Colon (tissue), 2 donors: ENCODE measurements at regions not wholly inside any gene's neighbourhood (a gene's known extent, or its start where the extent isn't known, plus 50 kb on each side); places are given as distances from the start of the nearest gene placed in this dataset.

Source experiments
- FAIRE-seq: peaks from 2 replicates; lab custom pipeline; 2012; peaks lifted over from hg19 to GRCh38; lab: Jason Lieb, UNC
- donor health status: control.
- donor health status: control.

DNA sequence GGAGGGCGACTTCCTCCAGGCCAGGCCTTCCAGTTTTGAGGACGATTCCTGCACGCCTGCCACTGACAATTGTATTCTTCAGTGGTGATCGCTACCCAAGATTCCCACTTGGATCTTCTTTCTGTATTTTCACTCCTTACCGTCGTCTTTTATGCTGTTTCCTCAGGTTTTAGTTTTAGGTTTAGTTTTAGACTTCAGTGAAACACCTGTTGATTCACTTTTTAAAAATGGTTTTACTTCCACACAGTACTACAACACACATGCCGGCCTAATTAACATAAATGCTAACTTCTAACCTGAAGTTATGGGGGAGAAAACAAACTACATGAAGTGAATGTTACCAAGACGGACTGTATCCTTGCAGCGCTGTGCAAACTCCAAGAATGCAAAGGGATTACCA, 530.6 kb upstream of the MGMT start:
- FAIRE-seq = no peak

DNA sequence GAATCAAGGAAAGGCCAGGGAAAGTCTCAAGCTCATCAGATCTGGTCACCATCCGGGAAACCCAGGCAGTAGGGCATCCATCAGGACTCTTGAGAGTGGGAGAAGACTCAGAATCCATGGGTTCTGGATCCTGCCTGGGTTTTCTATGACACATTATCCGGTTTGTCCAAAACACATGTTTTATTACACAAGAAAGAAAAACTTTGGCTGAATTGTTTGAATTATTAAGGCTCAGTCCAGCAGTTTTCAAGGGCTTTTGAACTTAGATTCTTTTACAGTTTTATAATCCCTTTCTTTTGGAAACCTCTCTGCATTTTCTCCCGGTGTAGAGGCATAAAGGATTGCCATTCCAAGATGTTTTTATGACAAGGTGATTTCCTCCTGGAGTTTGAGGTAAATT, 528.5 kb upstream of the MGMT start:
- no peak for FAIRE-seq

DNA sequence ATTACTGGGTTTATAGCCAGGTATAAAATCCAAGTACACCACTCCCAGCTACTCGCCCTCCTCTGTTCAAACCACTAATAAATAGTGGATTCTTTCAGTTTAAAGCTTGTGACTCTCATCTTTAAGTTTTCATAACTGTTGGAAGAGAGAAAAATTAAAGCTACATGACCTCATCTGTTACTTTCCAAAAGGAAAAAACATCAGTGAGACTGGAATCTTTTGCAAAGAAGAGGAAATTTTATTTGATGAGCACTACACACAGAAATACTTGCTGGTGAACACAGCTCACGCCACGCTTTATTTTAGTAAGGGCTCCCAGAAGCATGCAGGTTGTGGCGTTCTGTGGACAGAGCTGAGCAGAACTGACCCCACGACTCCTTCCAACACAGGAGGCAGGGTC, 527.0 kb upstream of the MGMT start:
- FAIRE-seq = no peak

DNA sequence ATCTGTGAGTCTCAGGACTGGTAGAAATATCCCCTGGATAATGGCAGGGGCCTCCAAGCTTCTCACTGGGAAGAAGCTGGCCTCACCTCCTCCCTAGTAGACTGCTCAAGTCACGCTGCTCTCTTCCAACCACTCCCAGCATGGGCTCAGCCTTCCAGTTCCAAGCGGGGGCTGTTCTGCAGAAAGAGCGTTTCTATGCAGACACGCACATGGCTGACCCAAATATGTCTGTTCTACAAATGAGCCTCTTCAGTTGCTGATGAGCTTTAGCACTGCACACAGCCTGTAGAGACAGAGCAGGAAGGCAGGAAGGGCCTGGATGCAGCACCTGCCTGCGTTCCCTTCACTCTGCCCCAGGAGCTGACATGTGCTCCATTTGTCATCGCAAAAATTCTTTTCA, 523.9 kb upstream of the MGMT start:
- FAIRE-seq = no peak

DNA sequence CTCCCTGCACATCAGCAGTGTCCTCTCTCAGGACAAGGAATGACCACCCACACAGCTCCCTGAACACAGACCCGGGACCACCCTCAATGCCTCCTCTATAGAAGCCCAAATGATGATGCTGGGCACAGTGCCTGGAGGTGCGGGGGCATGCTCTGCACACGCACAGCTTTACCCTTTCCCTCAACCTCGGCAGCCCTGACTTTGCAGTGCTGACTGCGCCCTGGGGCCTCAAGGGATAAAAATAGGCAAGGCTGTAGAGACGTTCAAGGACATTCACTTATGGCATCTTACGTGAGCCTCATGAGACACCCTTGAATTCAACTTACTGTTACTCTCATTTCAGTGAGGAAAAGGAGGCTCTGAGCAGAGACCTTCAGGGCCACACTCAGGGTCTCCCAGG, 521.6 kb upstream of the MGMT start:
- FAIRE-seq = no peak

DNA sequence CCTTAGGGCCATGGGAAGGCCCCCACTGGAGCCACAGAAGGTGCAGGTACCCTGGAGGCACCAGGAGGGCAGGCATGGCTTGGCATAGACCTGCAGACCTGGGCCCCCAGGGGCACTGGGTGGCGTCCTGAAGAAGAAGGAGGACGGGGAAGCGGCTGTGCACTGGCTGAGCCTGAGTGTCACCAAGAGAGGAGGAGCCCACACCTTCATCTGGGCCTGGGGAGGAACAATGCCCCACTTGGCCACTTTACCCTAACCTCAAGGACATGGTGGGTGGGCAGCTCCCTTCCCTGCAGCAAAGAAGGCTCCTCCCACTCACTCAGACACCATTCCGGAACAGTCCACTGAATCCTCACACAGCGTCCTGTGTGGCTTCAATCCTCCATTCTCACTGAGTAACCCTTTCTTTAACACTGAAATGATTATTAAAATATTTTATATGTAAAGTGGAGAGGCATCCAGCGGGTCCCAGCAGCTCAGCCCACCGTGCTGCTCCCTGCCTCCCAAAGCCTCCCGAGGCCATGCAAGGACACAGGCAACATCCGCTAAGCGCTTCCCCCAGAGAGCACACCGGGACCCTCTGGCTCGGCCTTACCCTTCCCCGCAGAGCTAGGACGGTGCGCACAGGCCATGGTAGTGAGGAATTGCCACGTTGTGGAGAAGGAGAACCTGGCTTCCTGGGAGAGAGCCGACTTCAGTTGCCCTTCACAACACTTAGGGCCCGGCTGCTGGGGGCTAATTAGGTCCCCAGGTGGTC, 516.7 kb upstream of the MGMT start:
- no peak for FAIRE-seq

DNA sequence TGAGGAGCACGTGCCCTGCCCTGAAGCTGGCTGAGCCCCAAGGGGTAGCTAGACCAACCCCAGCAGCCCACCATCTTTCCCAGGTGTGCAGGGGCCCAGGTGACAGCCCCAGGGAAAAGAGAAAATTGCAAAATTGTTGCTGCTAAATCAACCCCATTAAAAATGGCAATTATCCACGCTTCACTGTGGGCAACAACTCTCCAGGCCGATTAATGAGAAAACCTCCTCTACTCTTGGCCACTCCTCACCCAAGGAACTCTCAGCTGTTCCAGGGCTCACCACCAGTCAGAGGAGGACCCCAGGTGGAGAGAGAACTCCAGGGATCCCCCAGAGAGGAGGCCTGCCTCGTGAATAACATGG, 516.1 kb upstream of the MGMT start:
- no peak for FAIRE-seq

DNA sequence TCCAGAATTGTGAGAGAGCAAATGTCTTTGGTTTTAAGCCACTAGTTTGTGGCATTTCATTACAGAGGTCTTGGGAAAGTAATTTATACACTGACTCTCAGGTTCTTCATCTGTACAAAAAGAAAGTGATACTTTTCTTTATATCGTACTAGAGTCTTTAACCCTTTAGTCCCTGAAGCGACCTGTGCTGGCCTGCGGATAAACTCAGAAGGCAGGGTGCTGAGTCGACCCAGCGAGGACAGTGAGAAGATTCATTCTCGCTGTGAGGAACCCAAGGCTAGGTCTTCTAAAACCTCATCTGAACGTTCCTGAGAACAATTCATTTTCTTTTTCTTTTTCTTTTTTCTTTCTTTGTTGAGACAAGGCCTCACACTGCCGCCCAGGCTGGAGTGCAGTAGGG, 514.2 kb upstream of the MGMT start:
- FAIRE-seq = no peak

DNA sequence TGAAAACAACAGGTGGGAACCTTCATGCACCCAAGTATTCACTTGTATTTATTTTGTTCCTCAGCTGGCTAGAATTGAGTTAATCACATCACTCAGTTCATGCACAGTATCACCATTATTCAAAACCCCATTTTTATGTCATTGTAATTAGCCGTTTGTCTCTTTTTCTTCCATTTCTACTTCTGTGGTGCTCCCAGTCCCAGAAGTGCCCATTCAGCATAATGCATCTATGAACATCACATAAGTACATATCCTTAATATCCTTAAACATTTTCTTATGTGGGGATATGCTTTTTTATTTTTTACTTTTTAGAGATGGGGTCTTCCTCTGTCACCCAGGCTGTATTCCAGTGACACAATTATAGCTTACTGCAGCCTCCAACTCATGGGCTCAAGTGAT, 510.9 kb upstream of the MGMT start:
- no peak for FAIRE-seq

DNA sequence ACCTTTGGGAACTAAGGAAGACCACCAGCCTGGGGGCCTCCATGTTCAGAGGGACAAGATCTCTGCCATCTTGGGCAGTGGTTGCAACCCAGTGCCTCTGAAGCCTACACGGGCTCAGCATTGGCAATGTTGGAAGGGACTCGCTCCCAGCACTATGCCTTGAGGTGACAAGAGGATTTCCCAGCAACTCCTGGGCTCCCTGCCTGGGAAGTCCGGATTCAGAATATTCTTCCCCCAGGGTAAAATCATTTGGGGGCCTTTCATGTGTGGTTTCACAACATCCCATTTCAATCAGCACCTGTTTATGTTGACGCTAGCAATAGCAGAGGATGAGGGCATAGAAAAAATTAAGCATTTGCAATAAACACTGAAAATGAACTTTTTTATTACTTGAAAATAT, 509.8 kb upstream of the MGMT start:
- no peak for FAIRE-seq

DNA sequence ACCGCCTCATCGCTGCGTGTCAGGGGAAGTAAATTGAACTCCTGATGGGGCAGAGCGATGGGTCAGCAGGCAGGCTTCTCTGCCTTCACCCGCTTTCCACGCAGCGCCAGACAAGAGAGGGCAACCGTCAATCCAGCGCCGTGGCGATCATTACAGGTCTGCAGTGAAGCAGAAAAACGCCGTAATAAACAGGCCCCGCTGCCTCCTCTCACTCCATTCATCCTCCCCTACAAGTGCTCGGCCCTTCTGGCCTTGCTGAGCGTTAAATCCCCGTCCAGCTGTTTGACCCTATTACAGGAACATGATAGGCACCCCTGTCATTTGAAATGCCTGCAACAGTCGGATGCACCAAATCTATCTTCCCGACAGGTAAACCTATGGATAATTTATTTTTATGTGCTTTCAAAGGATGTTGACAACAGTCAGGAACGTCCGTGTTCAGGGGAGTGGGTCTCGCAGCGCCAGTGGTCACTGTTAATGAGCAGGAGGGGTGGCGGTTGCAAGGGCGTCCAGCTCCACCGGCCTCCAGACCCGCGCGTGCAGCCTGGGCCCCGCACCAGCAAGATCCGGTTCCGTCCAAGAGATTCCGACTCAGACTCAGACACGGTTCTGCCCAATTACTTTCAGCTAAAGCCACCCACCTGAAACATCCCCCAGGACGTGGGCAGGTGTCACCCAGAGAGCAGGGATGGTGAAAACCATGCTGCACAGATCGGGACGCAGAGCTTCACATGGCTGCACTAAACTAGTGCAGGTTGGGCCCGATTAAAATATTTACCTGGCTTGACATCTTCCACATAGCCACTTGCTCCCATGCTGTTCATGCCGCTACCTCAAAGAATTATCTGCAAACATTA, 508.0 kb upstream of the MGMT start:
- FAIRE-seq = no peak

DNA sequence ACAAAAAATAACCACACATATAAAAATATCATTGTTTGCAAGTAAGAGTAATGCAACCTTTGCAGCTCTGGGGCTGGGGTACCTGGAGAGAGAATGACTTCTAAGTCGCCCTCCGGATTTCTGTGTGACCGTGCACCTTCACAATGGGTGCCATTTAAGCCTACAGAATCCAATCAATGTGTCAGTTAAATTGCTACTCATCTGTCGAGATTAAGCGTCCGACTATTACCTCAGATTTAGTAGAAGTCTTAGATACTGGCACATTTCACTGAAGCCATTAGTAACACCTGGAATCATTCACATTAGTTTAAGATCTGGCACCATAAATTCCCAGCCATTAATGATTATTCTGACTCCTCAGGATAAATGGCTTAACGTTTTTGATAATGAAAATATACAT, 507.3 kb upstream of the MGMT start:
- no peak for FAIRE-seq

DNA sequence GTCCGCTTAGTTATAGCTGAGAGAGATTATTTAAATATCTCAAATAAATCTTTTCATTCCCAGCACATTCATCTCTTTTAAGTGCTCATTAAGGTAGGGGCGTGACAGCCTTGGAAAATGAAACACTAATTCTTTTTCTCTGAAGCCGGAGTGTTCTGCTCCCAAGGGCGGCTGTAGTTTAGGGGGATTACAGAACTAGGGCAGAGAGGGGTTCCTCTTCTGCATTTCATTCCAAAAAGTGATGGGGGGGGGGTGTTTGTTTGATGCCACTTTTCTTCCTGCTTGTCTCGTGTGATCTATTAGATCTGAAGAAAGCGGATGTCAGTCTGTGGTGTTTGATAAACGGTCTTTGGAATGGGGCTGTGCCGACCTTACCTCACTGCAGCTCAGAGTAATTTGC, 506.5 kb upstream of the MGMT start:
- FAIRE-seq = no peak

DNA sequence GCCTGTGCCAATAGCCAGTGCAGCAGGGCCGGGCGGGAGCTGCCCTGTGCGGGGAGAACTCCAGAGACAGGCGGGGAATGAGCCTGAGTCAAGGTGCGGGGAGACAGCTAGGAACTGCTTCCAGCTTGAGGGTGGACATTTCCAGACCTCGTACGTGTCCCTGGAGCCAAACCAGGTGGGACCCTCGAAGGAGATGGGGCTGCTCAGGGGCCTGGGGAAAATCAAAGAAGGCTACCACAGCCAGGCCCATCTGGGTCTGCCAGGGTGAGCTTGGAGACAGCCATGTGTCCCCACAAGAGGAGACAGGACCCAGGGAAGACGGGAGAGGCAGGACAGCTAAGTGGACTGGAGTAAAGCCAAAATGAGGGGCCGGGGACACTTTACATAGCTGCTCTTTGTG, 504.9 kb upstream of the MGMT start:
- FAIRE-seq = no peak

DNA sequence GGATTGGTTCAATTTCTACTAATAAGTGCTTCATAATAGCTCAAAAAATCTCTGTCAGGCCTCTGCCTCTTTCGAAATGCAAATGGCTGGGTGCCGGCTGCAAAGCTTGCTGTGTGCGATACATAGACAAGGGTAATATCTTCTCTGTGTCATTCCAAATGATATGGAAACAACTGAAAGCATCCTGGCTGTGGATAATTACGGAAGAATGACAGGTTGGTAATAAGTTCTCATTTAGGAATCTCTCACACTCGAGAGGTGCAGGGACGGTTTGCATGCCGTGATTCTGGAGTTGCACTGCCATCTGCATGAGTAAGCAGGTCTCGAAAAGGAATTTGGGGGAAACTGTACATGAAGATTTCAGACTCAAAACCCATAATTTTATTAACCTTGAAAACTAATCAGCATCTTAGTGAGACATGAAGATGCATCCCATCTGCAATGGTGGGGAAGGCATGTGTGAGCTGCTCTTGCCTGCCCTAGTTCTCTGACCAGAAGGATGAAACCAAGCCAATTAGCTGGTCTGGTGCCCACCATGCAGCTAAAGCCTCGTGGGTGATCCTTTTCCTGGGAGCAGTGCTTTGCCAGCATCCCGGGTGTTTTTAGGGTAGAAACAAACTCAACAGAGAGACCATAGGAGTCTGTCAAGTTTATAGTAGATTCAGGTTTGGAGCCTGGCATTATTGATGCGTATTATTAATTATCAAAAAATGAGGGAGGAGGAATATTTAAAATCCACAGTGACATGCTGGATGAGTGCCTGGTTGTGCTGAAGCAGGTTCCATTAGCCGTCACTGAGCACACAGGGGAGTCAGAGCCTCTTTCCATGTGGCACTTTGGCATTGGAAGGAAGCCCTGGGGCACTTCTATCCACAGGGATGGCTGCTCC, 503.6 kb upstream of the MGMT start:
- FAIRE-seq = no peak

DNA sequence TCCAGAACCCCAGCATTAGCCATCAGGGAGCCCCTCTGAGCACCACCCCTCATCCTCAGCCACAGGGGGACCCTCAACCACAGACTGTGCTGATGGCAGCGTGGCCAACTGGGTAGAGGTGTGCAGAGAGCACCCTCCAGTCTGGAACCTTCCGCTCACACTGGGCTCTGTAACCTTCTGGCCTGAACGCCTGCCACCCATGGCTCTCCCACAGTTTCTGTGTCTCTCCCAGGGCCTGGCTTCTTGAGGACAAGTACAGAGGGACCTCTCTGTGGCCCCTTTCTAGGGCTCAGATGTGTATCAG, 503.0 kb upstream of the MGMT start:
- no peak for FAIRE-seq

DNA sequence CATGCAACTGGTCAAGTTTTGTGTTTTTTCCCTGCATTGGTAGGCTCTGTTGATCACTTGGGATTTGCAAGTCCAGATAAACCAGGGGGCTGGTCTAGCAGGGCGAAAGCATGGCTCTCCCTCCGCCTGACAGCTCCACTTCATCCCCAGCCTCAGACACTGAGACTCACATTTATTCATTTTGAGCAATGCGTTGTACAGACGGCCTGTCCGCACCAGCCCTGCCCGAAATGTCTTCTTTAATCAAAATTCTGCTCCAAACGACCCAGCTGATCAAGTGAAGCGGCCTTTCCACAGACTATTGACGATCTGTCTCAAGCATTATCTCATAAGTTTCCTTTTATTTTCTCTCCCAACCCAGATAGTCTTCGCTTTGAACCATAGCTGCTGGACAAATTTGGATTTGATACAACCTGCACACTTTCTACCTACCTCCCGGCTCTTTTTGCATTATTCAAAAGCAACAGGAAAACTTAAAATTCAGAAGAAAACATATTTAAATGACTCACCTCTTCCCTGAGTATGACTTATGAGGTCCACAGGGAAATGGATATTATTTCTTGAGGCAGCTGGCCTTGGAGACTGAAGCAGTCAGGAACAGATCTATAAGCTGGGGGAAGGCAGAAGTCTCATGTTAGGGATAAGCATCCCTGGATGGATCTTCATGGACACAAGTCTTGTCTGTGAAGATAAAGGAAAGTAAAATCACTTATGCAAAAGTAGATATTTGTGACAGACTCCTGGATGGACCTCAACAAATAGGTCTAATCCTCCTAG, 498.9 kb upstream of the MGMT start:
- no peak for FAIRE-seq

DNA sequence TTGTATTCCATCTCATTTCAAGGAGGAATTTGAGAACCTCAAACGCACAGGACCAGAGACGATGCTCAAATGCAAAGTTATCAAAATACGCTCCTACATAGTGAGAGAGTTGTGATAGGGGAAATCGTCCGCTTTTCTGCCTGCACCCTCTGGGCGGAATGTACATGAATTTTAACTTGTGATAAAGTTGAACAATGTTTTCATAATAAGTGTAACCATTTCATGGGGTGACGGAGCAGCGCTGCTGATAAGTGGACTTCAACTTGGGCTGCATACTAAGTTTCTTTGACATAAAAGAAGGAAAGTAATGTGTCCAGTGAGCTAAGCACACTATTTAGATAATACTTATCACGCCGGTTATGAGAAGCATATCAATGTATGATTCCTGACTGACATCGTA, 497.5 kb upstream of the MGMT start:
- no peak for FAIRE-seq

DNA sequence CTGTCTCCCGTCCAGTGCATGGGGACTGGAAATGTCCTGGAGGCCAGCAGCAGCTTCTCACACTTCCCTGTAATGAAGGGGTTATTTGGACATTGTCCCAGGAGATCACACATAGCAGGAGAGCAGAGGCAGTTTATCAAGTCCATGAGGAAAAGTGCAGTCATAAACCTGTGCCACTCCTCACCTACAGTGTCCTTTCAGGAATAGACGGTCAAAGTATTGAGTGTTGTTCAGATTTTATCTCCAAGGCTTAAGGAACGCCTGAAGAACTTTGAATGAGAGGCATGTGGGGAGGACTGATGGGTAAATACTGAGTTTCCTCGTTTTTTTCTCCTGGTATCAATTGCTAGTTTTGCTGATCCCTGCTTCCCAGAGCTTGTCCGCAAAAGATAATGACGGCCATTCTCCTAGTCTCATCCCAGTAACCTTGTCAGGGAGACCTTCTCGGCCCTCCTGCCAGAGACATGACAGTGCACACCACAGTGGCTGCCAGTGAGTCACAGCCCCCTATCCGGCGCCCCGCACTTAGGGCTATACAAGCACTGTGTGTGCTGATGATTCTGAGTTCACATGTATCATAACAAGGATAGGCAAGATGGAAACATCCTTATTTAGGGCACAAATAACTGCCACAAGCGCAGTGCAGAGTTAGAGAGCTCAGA, 495.5 kb upstream of the MGMT start:
- FAIRE-seq = no peak

DNA sequence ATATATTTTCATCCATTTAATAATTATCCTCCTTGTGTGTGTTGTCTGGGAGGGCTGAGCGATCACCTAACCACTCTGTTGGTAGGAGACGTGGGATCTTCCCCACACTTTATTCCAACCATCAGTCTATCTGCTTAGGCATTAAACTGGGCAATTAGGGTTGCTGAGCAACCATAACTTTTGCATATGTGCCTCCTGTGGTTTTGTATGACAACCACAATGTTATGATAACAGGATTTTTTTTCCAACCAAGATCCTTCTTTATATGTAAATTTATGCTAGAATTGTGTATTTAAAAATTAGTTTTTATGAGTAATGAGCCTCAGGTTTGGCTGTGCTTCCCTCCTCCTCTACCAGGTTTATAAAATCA, 495.0 kb upstream of the MGMT start:
- FAIRE-seq = no peak

DNA sequence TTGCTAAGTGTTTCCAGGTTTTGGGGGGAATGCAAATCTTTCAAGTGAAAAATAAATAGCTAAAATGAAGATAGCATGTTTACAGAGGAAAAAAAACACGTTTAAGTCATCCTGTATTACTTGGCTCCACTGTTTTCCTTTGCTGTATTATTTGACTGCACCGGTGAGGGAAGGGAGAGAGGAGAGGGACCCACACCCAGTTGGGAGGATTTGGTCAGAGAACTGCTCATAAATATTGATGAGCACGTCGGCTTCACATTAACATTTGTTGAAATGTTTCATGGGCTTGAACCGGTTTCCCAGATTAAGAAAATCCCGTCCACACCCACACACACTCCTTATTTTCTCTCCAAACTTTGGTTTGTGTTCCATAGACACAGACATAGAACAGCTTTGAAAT, 493.8 kb upstream of the MGMT start:
- no peak for FAIRE-seq

DNA sequence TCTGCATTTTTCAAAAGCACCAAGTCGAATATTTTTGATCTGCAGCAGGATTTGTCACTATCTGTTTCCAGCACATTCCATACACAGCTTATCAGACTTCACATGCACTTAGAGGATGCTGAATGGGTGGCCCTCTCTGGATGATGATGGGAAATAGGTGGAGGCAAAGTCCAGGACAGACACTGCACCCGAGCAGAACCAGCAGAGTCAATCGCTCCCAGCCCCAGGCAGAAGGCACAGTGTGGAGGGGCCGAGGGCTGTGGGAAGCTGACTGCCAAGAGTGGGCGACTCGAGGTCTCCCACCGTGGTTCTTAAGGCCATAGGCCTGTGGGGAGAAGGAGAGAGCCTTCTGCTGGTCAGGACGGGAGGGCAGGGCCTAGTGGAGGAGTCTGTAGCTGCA, 490.2 kb upstream of the MGMT start:
- FAIRE-seq = no peak
